GM23338 (cell line): ENCODE measurements at regions not wholly inside any gene's neighbourhood (a gene's known extent, or its start where the extent isn't known, plus 50 kb on each side); places are given as distances from the start of the nearest gene placed in this dataset.

ENCODE experiments used
- ATAC-seq: fragments of 200-7000 bp; cut with Tn5 transposase; 3 replicates; pipeline ENCODE4 v1.9.1; 2020
- DNase-seq: peaks from one replicate; pipeline ENCODE4 v3.0.0-alpha.2; 2015; ENCODE audit warnings: low spot score
- H2AFZ ChIP-seq: fragments of 200-600 bp; sonication (generic); 2 replicates; pipeline ENCODE4 v1.8.0; 2016; ENCODE audit warnings: antibody characterized with exemption, mild to moderate bottlenecking, moderate library complexity
- H3F3A ChIP-seq: fragments of 200-600 bp; sonication (generic); replicated peaks from 2 replicates; pipeline ENCODE4 v1.8.0; 2017; ENCODE audit warnings: antibody characterized with exemption, mixed run types, low read depth
- H3K27ac ChIP-seq: fragments of 200-600 bp; sonication (generic); 2 replicates; pipeline ENCODE4 v1.6.1; 2016; ENCODE audit warnings: low read depth
- H3K27me3 ChIP-seq: fragments of 200-600 bp; sonication (generic); 2 replicates; pipeline ENCODE4 v1.8.0; 2016; ENCODE audit warnings: mild to moderate bottlenecking, mixed run types, moderate library complexity; ENCODE audit not compliant: insufficient read depth
- H3K36me3 ChIP-seq: fragments of 200-600 bp; sonication (generic); 2 replicates; pipeline ENCODE4 v1.8.0; 2016; ENCODE audit warnings: mild to moderate bottlenecking; ENCODE audit not compliant: insufficient read depth
- H3K4me1 ChIP-seq: fragments of 200-600 bp; sonication (generic); 2 replicates; pipeline ENCODE4 v1.8.0; 2016; ENCODE audit warnings: mild to moderate bottlenecking, moderate library complexity; ENCODE audit not compliant: insufficient read depth
- H3K4me2 ChIP-seq: fragments of 200-600 bp; sonication (generic); 2 replicates; pipeline ENCODE4 v1.7.1; 2017; ENCODE audit warnings: mixed run types
- H3K4me3 ChIP-seq: fragments of 200-600 bp; sonication (generic); 2 replicates; pipeline ENCODE4 v1.6.1; 2016; ENCODE audit warnings: mixed run types
- H3K79me2 ChIP-seq: fragments of 200-600 bp; sonication (generic); replicated peaks from 2 replicates; pipeline ENCODE4 v1.8.0; 2017; ENCODE audit warnings: mild to moderate bottlenecking; ENCODE audit not compliant: insufficient read depth
- H3K9me2 ChIP-seq: fragments of 200-600 bp; sonication (generic); 2 replicates; pipeline ENCODE4 v1.8.0; 2017; ENCODE audit not compliant: insufficient read depth
- H4K20me1 ChIP-seq: fragments of 200-600 bp; sonication (generic); replicated peaks from 2 replicates; pipeline ENCODE4 v1.8.0; 2017; ENCODE audit warnings: mild to moderate bottlenecking; ENCODE audit not compliant: insufficient read depth
- H3K27ac Mint-ChIP-seq: 2 replicates; pipeline ENCODE4 v1.8.0; 2020; ENCODE audit warnings: inconsistent platforms, mild to moderate bottlenecking, moderate library complexity, mixed read lengths
- H3K27me3 Mint-ChIP-seq: 3 replicates; pipeline ENCODE4 v1.8.0; 2022; ENCODE audit warnings: low read depth, mild to moderate bottlenecking, moderate library complexity, mixed read lengths, inconsistent platforms; ENCODE audit not compliant: insufficient read depth, poor library complexity
- H3K36me3 Mint-ChIP-seq: 3 replicates; pipeline ENCODE4 v1.8.0; 2021; ENCODE audit warnings: low read depth, mild to moderate bottlenecking, inconsistent platforms, moderate library complexity, mixed read lengths
- H3K4me1 Mint-ChIP-seq: 3 replicates; pipeline ENCODE4 v1.8.0; 2020; ENCODE audit warnings: mild to moderate bottlenecking, inconsistent platforms, mixed read lengths
- H3K4me3 Mint-ChIP-seq: 3 replicates; pipeline ENCODE4 v1.8.0; 2021; ENCODE audit warnings: moderate library complexity, mild to moderate bottlenecking, inconsistent platforms, mixed read lengths
- H3K9me3 Mint-ChIP-seq: 3 replicates; pipeline ENCODE4 v1.8.0; 2020; ENCODE audit warnings: moderate library complexity, mild to moderate bottlenecking, inconsistent platforms, mixed read lengths
- CREB1 ChIP-seq: fragments of 250-450 bp; sonication (Bioruptor Pico); IDR thresholded peaks from 2 replicates; pipeline ENCODE4 v1.5.0; 2020; ENCODE audit warnings: low read depth, mild to moderate bottlenecking, moderate library complexity
- EZH2 ChIP-seq: fragments of 200-600 bp; sonication (generic); IDR thresholded peaks from one replicate; pipeline ENCODE4 v1.8.0; 2017; ENCODE audit warnings: antibody characterized with exemption, mild to moderate bottlenecking, low read depth; ENCODE audit not compliant: unreplicated experiment
- EZH2phosphoT487 ChIP-seq: fragments of 200-600 bp; sonication (generic); IDR thresholded peaks from one replicate; pipeline ENCODE4 v1.8.1; 2018; ENCODE audit warnings: antibody characterized with exemption; ENCODE audit not compliant: unreplicated experiment
- JUNB ChIP-seq: IDR thresholded peaks from one replicate; pipeline ENCODE4 v1.6.1; 2016; ENCODE audit warnings: antibody characterized with exemption; ENCODE audit not compliant: unreplicated experiment
- NANOG ChIP-seq: IDR thresholded peaks from 2 replicates; pipeline ENCODE4 v1.6.1; 2016; ENCODE audit warnings: antibody characterized with exemption, borderline replicate concordance
- POLR2AphosphoS5 ChIP-seq: IDR thresholded peaks from 2 replicates; pipeline ENCODE4 v1.6.1; 2016; ENCODE audit warnings: antibody characterized with exemption, low read depth
- STAT1 ChIP-seq: IDR thresholded peaks from one replicate; pipeline ENCODE4 v1.6.1; 2016; ENCODE audit warnings: antibody characterized with exemption; ENCODE audit not compliant: unreplicated experiment
- ZNF114 ChIP-seq: fragments of 250-450 bp; sonication (Bioruptor Pico); IDR thresholded peaks from 2 replicates; pipeline ENCODE4 v1.5.0; 2020; ENCODE audit warnings: mild to moderate bottlenecking, moderate library complexity
- ZNF331 ChIP-seq: fragments of 250-450 bp; sonication (Bioruptor Pico); IDR thresholded peaks from 2 replicates; pipeline ENCODE4 v1.5.0; 2020; ENCODE audit warnings: low read depth, mild to moderate bottlenecking, moderate library complexity
- TF ChIP-seq, protein P1 (sequence below): IDR thresholded peaks from one replicate; pipeline ENCODE4 v1.6.1; 2018; ENCODE audit warnings: antibody characterized with exemption; ENCODE audit not compliant: unreplicated experiment
- TF ChIP-seq, protein P2 (sequence below), 2 experiments: fragments of 200-600 bp in 1 of 2; sonication (generic) in 1 of 2; conservative IDR thresholded peaks; 2 replicates each; pipeline versions ENCODE4 v1.5.1 to v1.6.1; 2016 to 2017; ENCODE audit warnings: antibody characterized with exemption in 2 of 2, low read depth in 2 of 2, mild to moderate bottlenecking in 2 of 2, moderate library complexity in 1 of 2
- TF ChIP-seq, protein P3 (sequence below): IDR thresholded peaks from 2 replicates; pipeline ENCODE4 v1.6.1; 2016; ENCODE audit warnings: antibody characterized with exemption

DNA sequence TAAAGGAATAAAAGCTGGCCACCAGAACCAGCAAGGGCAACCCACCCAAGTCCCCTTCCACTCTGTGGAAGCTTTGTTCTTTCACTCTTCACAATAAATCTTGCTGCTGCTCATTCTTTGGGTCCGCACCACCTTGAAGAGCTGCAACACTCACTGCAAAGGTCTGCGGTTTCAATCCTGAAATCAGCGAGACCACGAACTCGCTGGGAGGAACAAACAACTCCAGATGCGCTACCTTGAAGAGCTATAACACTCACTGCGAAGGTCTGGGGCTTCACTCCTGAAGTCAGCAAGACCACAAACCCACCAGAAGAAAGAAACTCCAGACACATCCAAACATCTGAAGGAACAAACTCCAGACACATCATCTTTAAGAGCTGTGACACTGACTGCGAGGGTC is 365.2 kb upstream of the LUZP2 start:
- Histone ChIP-seq H4K20me1 (no peaks in the 10 kb centered on the region), H3K27me3 (no peaks in the 10 kb centered on the region), H3F3A (no peaks in the 10 kb centered on the region), H3K36me3 (no peaks in the 10 kb centered on the region), H2AFZ (no peak overlapping the region), H3K79me2 (no peaks in the 10 kb centered on the region), H3K4me1 (no peaks in the 10 kb centered on the region), H3K27ac (no peak overlapping the region), H3K4me3 (no peak overlapping the region), H3K4me2 (no peak overlapping the region), H3K9me2 (peaks cover 4% of the 10 kb centered on the region; the same call in 1 of the 2 replicates)
- Mint-ChIP-seq H3K36me3 (0 out of 3 replicates have a peak, but pooled peaks cover 2% of the 10 kb centered on the region), H3K4me3 (no peak overlapping the region), H3K27me3 (no peaks in the 10 kb centered on the region), H3K27ac (no peak overlapping the region; the same call in 1 of the 2 replicates), H3K4me1 (peaks cover 3% of the 10 kb centered on the region; the same call in 1 of the 3 replicates), H3K9me3 (no peaks in the 10 kb centered on the region)
- no peak for TF ChIP-seq EZH2phosphoT487
- TF ChIP-seq POLR2AphosphoS5 = no peak
- TF ChIP-seq JUNB = no peak
- TF ChIP-seq ZNF331 (CRISPR knock-in tag) = no peak
- TF ChIP-seq, protein P1, sequence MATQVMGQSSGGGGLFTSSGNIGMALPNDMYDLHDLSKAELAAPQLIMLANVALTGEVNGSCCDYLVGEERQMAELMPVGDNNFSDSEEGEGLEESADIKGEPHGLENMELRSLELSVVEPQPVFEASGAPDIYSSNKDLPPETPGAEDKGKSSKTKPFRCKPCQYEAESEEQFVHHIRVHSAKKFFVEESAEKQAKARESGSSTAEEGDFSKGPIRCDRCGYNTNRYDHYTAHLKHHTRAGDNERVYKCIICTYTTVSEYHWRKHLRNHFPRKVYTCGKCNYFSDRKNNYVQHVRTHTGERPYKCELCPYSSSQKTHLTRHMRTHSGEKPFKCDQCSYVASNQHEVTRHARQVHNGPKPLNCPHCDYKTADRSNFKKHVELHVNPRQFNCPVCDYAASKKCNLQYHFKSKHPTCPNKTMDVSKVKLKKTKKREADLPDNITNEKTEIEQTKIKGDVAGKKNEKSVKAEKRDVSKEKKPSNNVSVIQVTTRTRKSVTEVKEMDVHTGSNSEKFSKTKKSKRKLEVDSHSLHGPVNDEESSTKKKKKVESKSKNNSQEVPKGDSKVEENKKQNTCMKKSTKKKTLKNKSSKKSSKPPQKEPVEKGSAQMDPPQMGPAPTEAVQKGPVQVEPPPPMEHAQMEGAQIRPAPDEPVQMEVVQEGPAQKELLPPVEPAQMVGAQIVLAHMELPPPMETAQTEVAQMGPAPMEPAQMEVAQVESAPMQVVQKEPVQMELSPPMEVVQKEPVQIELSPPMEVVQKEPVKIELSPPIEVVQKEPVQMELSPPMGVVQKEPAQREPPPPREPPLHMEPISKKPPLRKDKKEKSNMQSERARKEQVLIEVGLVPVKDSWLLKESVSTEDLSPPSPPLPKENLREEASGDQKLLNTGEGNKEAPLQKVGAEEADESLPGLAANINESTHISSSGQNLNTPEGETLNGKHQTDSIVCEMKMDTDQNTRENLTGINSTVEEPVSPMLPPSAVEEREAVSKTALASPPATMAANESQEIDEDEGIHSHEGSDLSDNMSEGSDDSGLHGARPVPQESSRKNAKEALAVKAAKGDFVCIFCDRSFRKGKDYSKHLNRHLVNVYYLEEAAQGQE = no peak
- no peak for TF ChIP-seq NANOG
- TF ChIP-seq ZNF114 (CRISPR knock-in tag) = no peak
- TF ChIP-seq CREB1 (CRISPR knock-in tag) = no peak
- TF ChIP-seq STAT1 = no peak
- TF ChIP-seq, protein P2, sequence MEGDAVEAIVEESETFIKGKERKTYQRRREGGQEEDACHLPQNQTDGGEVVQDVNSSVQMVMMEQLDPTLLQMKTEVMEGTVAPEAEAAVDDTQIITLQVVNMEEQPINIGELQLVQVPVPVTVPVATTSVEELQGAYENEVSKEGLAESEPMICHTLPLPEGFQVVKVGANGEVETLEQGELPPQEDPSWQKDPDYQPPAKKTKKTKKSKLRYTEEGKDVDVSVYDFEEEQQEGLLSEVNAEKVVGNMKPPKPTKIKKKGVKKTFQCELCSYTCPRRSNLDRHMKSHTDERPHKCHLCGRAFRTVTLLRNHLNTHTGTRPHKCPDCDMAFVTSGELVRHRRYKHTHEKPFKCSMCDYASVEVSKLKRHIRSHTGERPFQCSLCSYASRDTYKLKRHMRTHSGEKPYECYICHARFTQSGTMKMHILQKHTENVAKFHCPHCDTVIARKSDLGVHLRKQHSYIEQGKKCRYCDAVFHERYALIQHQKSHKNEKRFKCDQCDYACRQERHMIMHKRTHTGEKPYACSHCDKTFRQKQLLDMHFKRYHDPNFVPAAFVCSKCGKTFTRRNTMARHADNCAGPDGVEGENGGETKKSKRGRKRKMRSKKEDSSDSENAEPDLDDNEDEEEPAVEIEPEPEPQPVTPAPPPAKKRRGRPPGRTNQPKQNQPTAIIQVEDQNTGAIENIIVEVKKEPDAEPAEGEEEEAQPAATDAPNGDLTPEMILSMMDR (conservative IDR thresholded peaks at IDR 0.05; ENCODE audit: low read depth in 2 of 2) = no peak
- ATAC-seq (no peak), DNase-seq (no peak)

DNA sequence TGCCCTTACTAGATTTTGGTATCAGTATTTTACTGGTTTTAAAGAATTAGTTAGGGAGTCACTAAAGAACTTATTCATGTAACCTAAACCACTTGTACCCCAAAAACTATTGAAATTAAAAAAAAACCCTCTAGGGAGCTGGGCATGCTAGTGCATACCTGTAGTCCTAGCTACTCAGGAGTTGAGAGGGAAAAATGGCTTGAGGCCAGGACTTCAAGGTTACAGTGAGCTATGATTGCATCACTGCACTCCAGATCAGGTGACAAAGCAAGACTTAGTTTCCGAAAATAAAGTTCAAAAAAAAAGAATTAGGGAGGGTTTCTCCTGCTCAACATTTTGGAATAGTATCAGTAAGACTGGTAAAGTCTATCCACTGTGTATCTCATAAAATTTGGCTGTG is 364.4 kb upstream of the LUZP2 start:
- H3K4me1 ChIP-seq = no peaks in the 10 kb centered on the region
- no peaks in the 10 kb centered on the region for H4K20me1 ChIP-seq
- H3K36me3 Mint-ChIP-seq = 0 out of 3 replicates have a peak, but pooled peaks cover 2% of the 10 kb centered on the region
- no peak overlapping the region for H3K4me3 ChIP-seq
- no peak overlapping the region for H3K27ac Mint-ChIP-seq
- H3K27ac ChIP-seq = no peak overlapping the region
- no peaks in the 10 kb centered on the region for H3K27me3 ChIP-seq
- no peak overlapping the region for H3K4me2 ChIP-seq
- H3K36me3 ChIP-seq = no peaks in the 10 kb centered on the region
- H3K4me3 Mint-ChIP-seq = no peak overlapping the region
- H2AFZ ChIP-seq = no peak overlapping the region
- DNase-seq (no peak), ATAC-seq (no peak)
- no peaks in the 10 kb centered on the region for H3K9me3 Mint-ChIP-seq
- no peaks in the 10 kb centered on the region for H3F3A ChIP-seq
- no peaks in the 10 kb centered on the region for H3K79me2 ChIP-seq
- no peaks in the 10 kb centered on the region for H3K27me3 Mint-ChIP-seq
- peaks cover 3% of the 10 kb centered on the region; the same call in 1 of the 3 replicates for H3K4me1 Mint-ChIP-seq
- peaks cover 4% of the 10 kb centered on the region; the same call in 1 of the 2 replicates for H3K9me2 ChIP-seq
- TF ChIP-seq STAT1 (no peak), JUNB (no peak), POLR2AphosphoS5 (no peak), NANOG (no peak), ZNF331 (CRISPR knock-in tag) (no peak), EZH2phosphoT487 (no peak), ZNF114 (CRISPR knock-in tag) (no peak), EZH2 (no peak), CREB1 (CRISPR knock-in tag) (no peak)
- TF ChIP-seq, protein P3, sequence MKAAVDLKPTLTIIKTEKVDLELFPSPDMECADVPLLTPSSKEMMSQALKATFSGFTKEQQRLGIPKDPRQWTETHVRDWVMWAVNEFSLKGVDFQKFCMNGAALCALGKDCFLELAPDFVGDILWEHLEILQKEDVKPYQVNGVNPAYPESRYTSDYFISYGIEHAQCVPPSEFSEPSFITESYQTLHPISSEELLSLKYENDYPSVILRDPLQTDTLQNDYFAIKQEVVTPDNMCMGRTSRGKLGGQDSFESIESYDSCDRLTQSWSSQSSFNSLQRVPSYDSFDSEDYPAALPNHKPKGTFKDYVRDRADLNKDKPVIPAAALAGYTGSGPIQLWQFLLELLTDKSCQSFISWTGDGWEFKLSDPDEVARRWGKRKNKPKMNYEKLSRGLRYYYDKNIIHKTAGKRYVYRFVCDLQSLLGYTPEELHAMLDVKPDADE = no peak
- TF ChIP-seq, protein P2 (conservative IDR thresholded peaks at IDR 0.05; ENCODE audit: low read depth in 2 of 2) = no peak
